Endodermal cell (in vitro differentiated cells): ENCODE measurements at regions not wholly inside any gene's neighbourhood (a gene's known extent, or its start where the extent isn't known, plus 50 kb on each side); places are given as distances from the start of the nearest gene placed in this dataset.
A peak's percentile ranks its signal among the peaks of the same experiment; 100 is the strongest.

ENCODE experiments used
- DNase-seq: peaks from one replicate; pipeline ENCODE4 v3.0.0-alpha.2; 2017
- H3K27ac ChIP-seq: 2 replicates; pipeline ENCODE4 v1.5.1; 2013; ENCODE audit warnings: mild to moderate bottlenecking, low read depth, low read length, moderate library complexity
- H3K27me3 ChIP-seq: 2 replicates; pipeline ENCODE4 v1.6.1; 2013; ENCODE audit warnings: mild to moderate bottlenecking, low read length, moderate library complexity; ENCODE audit not compliant: insufficient read depth, control insufficient read depth, poor library complexity, severe bottlenecking
- H3K36me3 ChIP-seq: 2 replicates; pipeline ENCODE4 v1.7.0; 2013; ENCODE audit warnings: mild to moderate bottlenecking, low read length, moderate library complexity; ENCODE audit not compliant: control insufficient read depth, insufficient read depth
- H3K4me1 ChIP-seq: one replicate; pipeline ENCODE4 v1.7.0; 2013; ENCODE audit warnings: low read length; ENCODE audit not compliant: control insufficient read depth, insufficient read depth
- H3K4me3 ChIP-seq: 2 replicates; pipeline ENCODE4 v1.5.1; 2013; ENCODE audit warnings: mild to moderate bottlenecking, low read length, moderate library complexity
- H3K9ac ChIP-seq: 2 replicates; pipeline ENCODE4 v1.6.1; 2013; ENCODE audit warnings: mild to moderate bottlenecking, low read length, moderate library complexity; ENCODE audit not compliant: poor library complexity, severe bottlenecking; ENCODE audit errors: extremely low read depth
- H3K9me3 ChIP-seq: 2 replicates; pipeline ENCODE4 v1.6.1; 2013; ENCODE audit warnings: mild to moderate bottlenecking, low read length, moderate library complexity; ENCODE audit not compliant: control insufficient read depth
- H3K27ac Mint-ChIP-seq: 2 replicates; pipeline ENCODE4 v1.8.0; 2020; ENCODE audit warnings: mixed read lengths
- H3K27me3 Mint-ChIP-seq: 2 replicates; pipeline ENCODE4 v1.8.0; 2021; ENCODE audit warnings: mild to moderate bottlenecking, mixed read lengths; ENCODE audit not compliant: insufficient read depth
- H3K36me3 Mint-ChIP-seq: 2 replicates; pipeline ENCODE4 v1.8.0; 2020; ENCODE audit warnings: low read depth, mixed read lengths
- H3K4me1 Mint-ChIP-seq: 2 replicates; pipeline ENCODE4 v1.8.0; 2020; ENCODE audit warnings: mixed read lengths
- H3K4me3 Mint-ChIP-seq: 2 replicates; pipeline ENCODE4 v1.8.0; 2020; ENCODE audit warnings: mild to moderate bottlenecking, moderate library complexity, mixed read lengths
- H3K9me3 Mint-ChIP-seq: 2 replicates; pipeline ENCODE4 v1.8.0; 2020; ENCODE audit warnings: mild to moderate bottlenecking, mixed read lengths
- CTCF ChIP-seq: fragments of 200-600 bp; sonication (generic); conservative IDR thresholded peaks from 2 replicates; pipeline ENCODE4 v1.5.0; 2021; ENCODE audit warnings: antibody characterized with exemption, mild to moderate bottlenecking
- WGBS, 2 experiments: methylation state at CpG; one replicate each; pipeline versions ENCODE4 v1.1.5 to v1.1.7; 2013; ENCODE audit warnings: missing lambda C conversion rate in 2 of 2, mixed read lengths in 1 of 2; ENCODE audit not compliant: insufficient coverage in 1 of 2, insufficient read length in 1 of 2; 5-methylcytosine and 5-hydroxymethylcytosine counted together

- no peak overlapping the region for H3K9ac ChIP-seq
- H3K4me3 ChIP-seq, result no peak overlapping the region
- no peaks in the 10 kb centered on the region for H3K9me3 Mint-ChIP-seq
- H3K36me3 ChIP-seq, result no peaks in the 10 kb centered on the region
- H3K4me1 ChIP-seq, result no peaks in the 10 kb centered on the region
- H3K9me3 ChIP-seq, result peaks cover 4% of the 10 kb centered on the region
- H3K36me3 Mint-ChIP-seq, result no peaks in the 10 kb centered on the region
- no peak for DNase-seq
- TF ChIP-seq CTCF, result no peak
- no peaks in the 10 kb centered on the region for H3K27me3 ChIP-seq
- peak overlapping the region; percentile 16 for H3K27ac ChIP-seq
- no peaks in the 10 kb centered on the region for H3K4me1 Mint-ChIP-seq
- no peaks in the 10 kb centered on the region for H3K27me3 Mint-ChIP-seq
- no peak overlapping the region for H3K27ac Mint-ChIP-seq
- no peak overlapping the region for H3K4me3 Mint-ChIP-seq
Measured at GRCh38 chr5:92945605-92946097, 635.4 kb downstream of the NR2F1-AS1 start.

DNA sequence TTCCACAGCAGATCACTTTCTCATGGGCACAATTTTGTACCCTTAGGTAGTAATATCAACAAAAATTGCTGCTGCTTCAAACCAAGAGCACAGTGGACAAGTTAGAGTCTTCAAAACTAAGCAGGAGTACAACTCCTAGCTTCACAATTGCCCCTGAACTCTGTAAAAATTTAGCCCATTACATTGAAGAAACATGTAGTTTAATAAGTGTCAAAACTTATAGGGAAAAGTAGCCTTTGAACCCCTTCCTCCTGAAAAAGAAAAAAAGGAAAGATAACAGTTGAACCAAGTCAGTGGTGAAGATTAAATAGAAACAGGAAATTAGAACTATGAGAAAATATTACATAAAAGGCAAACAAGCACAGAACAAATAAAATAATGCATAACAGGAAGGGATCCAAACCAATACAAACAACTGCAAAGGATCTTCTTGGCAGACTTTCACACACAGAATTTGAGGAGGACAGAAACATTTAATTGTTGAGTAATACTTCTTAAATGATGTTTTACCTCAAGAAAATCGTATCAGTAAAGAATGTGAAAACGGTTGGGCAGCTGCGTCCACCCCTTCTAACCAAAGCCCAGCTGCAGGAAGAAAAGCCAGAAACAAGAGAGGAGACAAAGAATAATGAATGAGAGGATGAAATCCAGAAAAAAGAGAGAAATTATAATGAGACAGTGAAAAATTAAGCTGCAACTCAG lies 636.0 kb downstream of the NR2F1-AS1 start:
- no peak overlapping the region for H3K27ac Mint-ChIP-seq
- no peak overlapping the region for H3K4me3 Mint-ChIP-seq
- H3K4me1 ChIP-seq, result no peaks in the 10 kb centered on the region
- no peak for TF ChIP-seq CTCF
- no peak overlapping the region for H3K9ac ChIP-seq
- no peak for DNase-seq
- no peaks in the 10 kb centered on the region for H3K36me3 ChIP-seq
- no peaks in the 10 kb centered on the region for H3K36me3 Mint-ChIP-seq
- 84 to 93% methylated on average over 2 to 3 of the region's 3 CpGs for WGBS, 2 experiments
- H3K27ac ChIP-seq, result no peak overlapping the region
- H3K9me3 Mint-ChIP-seq, result no peaks in the 10 kb centered on the region
- peaks cover 4% of the 10 kb centered on the region for H3K9me3 ChIP-seq
- no peak overlapping the region for H3K4me3 ChIP-seq
- H3K4me1 Mint-ChIP-seq, result no peaks in the 10 kb centered on the region
- H3K27me3 Mint-ChIP-seq, result no peaks in the 10 kb centered on the region
- no peaks in the 10 kb centered on the region for H3K27me3 ChIP-seq

DNA sequence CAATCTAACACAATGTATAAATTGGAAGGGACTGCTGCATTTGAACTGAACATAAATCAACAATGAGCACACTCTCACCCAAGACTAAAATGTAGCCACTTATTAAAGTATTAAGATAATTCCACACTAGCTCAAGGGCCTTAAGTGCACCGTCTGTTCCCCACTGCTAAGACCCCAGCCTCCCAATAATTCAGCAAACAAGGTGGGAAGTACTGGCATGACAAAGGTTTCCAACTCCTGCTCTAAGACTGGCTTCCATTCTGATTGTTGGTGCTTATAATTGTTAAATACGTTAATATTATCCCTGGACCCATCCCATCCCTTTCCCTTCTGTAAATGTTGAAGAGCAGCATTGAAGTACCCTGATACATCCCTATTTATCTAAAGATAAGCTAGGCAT lies 636.7 kb downstream of the NR2F1-AS1 start:
- H3K27me3 ChIP-seq, result no peaks in the 10 kb centered on the region
- H3K36me3 ChIP-seq, result no peaks in the 10 kb centered on the region
- 92 to 100% methylated on average over 1 to 2 of the region's 2 CpGs for WGBS, 2 experiments
- no peak overlapping the region for H3K9ac ChIP-seq
- Mint-ChIP-seq H3K36me3 (no peaks in the 10 kb centered on the region), H3K4me1 (no peaks in the 10 kb centered on the region), H3K27ac (no peak overlapping the region), H3K4me3 (no peak overlapping the region), H3K27me3 (no peaks in the 10 kb centered on the region), H3K9me3 (no peaks in the 10 kb centered on the region)
- H3K9me3 ChIP-seq, result peaks cover 4% of the 10 kb centered on the region
- no peak overlapping the region for H3K27ac ChIP-seq
- DNase-seq, result no peak
- no peaks in the 10 kb centered on the region for H3K4me1 ChIP-seq
- H3K4me3 ChIP-seq, result no peak overlapping the region
- no peak for TF ChIP-seq CTCF
